GM12873 (cell line): ENCODE measurements at regions not wholly inside any gene's neighbourhood (a gene's known extent, or its start where the extent isn't known, plus 50 kb on each side); places are given as distances from the start of the nearest gene placed in this dataset.
A peak's percentile ranks its signal among the peaks of the same experiment; 100 is the strongest.

Experiments
- CTCF ChIP-seq: IDR thresholded peaks from 2 replicates; pipeline ENCODE4 v1.5.1; 2012; ENCODE audit warnings: low read depth, mild to moderate bottlenecking, moderate library complexity, low read length, control low read depth; ENCODE audit not compliant: insufficient read depth; ENCODE audit errors: missing control alignments

- no peak for TF ChIP-seq CTCF
Observed at GRCh38 chr9:105881021-105881420, 186.7 kb downstream of the TMEM38B start.

- TF ChIP-seq CTCF, result peak; percentile 94
Observed at GRCh38 chr9:105881654-105882349, 187.5 kb downstream of the TMEM38B start.

- no peak for TF ChIP-seq CTCF
Observed at GRCh38 chr9:105883847-105884246, 189.5 kb downstream of the TMEM38B start.

GRCh38 chr9:105884416-105884815, 190.1 kb downstream of the TMEM38B start:
- no peak for TF ChIP-seq CTCF

GRCh38 chr9:105886136-105886535, 191.8 kb downstream of the TMEM38B start:
- TF ChIP-seq CTCF, result no peak

- TF ChIP-seq CTCF, result no peak
Observed at GRCh38 chr9:105887679-105888078, 193.3 kb downstream of the TMEM38B start.

GRCh38 chr9:105890046-105890822, 195.9 kb downstream of the TMEM38B start:
- no peak for TF ChIP-seq CTCF
